T follicular helper cell (primary cell): ENCODE measurements at regions not wholly inside any gene's neighbourhood (a gene's known extent, or its start where the extent isn't known, plus 50 kb on each side); places are given as distances from the start of the nearest gene placed in this dataset.

Experiments used
- DNase-seq: peaks from one replicate; pipeline ENCODE4 v3.0.0-alpha.2; 2020; ENCODE audit warnings: low read depth

DNA sequence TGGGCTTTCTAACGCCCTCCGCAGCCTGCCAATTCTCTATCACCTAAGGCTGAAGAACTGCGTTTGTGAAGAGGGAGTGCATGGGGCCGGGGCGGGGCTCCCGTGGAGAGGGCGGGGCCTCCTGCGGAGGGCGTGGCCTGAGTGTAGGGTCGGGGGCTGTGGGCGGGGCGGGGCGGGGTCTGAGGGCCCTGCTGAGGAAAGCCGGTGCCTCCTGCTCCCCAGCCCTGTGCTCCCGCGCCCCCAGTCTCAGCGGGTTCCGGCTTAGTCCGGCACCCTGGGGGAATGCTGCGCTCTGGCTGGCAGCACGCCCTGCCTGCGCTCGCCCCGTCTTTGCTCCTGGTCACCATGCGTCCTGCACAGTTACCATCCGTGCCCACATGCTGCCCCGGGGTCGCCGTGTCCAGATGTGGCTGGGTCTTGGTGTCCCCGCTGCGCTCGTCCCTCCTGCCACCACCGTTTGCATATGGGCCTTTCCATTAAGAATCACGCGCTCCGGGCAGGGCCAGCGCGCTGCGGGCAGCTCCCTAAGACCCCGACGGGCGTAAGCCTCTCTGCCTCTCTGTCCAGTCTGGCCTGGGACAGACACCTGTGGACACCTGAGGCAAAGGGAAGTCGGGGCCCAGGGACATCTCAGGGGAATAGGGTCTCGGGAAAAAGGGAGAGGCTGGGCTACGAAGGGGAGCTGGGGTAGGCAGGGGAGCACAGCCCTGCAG lies 144.0 kb upstream of the RET start:
- peak; percentile 43 for DNase-seq

GRCh38 chr10:42933448-42934340 lies 143.2 kb upstream of the RET start:
- peak; percentile 27 for DNase-seq

DNA sequence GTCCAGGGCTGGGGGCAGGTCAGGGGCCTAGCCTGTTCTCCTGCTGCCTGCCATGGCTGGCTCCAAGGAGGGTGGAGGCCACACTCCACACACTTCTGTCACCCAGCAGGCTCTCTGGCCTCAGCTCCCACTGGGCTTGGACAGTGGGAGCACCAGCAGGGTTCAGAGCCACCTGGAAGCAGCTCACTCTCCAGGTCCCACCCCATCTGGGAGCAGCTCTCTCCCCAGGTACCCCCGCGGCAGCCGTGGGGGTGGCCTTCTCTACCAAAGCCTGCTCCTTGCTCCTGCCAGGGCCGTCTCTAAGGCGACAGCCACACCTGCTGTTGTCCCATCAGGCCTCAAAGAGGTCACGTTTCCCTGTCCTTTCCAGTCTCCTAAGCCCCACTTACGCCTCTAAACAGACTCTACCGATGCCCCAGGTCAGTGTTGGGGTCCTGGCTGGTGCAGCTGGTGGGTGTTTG lies 142.5 kb upstream of the RET start:
- no peak for DNase-seq

DNA sequence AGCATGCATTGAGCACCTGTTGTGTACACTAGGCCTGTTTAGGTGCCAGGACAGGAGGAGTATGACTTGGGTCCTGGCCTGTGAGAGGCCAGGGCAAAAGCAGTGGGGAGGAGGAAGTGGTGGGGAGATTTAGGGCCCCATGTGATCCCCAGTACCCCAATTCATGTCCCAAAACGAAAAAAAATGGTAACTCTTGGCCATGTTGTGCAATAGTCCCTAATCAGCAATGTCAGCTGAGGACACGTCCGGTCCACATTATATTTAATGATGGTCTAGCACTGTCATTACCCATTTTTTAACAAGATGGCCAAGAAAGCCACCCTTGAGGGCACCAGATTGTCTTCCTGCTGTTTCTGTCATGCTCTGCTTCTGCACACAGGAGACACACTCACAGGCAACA lies 142.0 kb upstream of the RET start:
- no peak for DNase-seq

- DNase-seq: no peak
Observed at GRCh38 chr10:42935466-42935865, 141.4 kb upstream of the RET start.

GRCh38 chr10:42936580-42936979 lies 140.3 kb upstream of the RET start:
- no peak for DNase-seq

- no peak for DNase-seq
Observed at GRCh38 chr10:42937048-42937447, 139.8 kb upstream of the RET start.

- no peak for DNase-seq
Observed at GRCh38 chr10:42937649-42938180, 139.2 kb upstream of the RET start.

- no peak for DNase-seq
Observed at GRCh38 chr10:42938351-42938750, 138.5 kb upstream of the RET start.

DNA sequence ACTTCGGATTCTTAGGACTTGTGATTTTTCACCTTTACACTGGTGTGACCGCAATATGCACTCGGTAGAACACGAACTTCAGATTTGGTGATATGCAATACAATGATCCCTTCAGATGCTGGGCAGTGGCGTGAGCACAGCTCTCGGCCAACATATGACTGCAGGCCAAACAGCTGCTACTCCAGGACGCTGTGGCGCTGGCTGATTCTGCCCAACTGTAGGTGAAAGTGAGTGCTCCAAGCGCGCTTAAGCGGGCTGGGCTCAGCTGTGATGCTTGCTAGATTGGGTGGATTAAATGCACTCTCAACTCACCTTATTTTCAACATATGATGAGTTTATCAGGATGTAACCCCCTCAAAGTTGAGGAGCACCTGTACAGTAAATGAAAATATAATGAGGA lies 137.6 kb upstream of the RET start:
- DNase-seq: no peak

GRCh38 chr10:42939685-42940366 lies 137.0 kb upstream of the RET start:
- no peak for DNase-seq

DNA sequence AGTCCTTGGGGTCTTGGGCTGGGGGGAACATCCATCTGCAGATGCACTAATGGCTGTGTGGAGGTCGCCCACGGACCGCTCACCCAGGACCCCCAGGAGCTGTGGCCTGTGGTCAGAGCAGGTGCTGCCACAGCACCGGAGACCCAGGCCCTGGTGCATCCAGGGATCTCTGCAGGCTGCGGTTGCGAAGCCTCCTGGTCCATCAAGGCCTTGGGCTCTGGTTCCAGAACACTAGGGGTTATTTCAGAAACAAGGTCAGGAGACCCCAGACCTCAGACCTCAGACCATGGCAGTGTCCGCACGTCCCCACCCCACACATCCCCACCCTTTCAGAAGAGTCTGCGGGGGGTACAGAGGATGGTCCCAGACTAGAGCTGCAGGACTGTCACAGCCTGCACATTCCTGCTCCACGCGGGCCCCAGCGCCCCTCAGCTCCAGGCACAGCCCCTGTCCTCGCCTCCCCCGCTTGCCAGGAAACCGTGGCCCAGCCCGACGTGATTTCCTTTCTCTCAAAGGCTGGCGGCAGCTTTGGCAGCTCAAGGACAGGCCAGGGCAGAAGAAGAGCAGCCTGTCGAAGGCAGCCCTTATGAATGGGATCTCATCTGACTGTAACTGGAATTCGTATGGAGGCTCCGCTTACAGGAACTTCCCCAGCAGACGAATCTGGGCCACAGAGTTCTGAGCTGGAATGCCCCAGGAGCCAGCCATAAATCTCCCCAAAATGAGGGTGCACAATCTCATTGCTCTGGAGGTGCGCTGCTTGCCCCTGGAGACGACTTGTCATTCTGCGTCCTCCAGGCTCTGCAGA lies 136.2 kb upstream of the RET start:
- DNase-seq: no peak

- no peak for DNase-seq
Observed at GRCh38 chr10:42941295-42941644, 135.6 kb upstream of the RET start.

DNA sequence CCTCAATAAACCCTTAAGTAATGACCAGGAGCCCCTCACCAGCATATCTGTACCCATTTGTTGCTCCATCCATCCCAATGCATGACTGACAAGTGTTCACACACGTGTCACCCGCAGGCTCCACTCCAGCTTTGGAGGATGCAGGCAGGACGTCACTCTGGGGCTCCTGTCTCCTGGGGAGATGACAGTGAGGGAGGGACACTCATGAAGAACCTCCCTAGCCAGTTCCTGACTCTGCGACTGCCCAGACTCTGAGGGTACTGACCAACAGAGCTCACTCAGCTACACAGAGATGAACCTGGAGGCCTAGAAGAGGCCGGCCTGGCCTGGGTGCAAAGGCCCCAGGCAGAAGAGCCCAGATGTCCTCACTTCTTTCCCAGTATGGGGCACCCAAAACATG lies 135.1 kb upstream of the RET start:
- DNase-seq: no peak

- DNase-seq: no peak
Observed at GRCh38 chr10:42942279-42942950, 134.5 kb upstream of the RET start.

GRCh38 chr10:42943025-42943818 lies 133.6 kb upstream of the RET start:
- DNase-seq: no peak

GRCh38 chr10:42948040-42948439 lies 128.8 kb upstream of the RET start:
- DNase-seq: no peak

- DNase-seq: no peak
Observed at GRCh38 chr10:42949287-42949686, 127.6 kb upstream of the RET start.

DNA sequence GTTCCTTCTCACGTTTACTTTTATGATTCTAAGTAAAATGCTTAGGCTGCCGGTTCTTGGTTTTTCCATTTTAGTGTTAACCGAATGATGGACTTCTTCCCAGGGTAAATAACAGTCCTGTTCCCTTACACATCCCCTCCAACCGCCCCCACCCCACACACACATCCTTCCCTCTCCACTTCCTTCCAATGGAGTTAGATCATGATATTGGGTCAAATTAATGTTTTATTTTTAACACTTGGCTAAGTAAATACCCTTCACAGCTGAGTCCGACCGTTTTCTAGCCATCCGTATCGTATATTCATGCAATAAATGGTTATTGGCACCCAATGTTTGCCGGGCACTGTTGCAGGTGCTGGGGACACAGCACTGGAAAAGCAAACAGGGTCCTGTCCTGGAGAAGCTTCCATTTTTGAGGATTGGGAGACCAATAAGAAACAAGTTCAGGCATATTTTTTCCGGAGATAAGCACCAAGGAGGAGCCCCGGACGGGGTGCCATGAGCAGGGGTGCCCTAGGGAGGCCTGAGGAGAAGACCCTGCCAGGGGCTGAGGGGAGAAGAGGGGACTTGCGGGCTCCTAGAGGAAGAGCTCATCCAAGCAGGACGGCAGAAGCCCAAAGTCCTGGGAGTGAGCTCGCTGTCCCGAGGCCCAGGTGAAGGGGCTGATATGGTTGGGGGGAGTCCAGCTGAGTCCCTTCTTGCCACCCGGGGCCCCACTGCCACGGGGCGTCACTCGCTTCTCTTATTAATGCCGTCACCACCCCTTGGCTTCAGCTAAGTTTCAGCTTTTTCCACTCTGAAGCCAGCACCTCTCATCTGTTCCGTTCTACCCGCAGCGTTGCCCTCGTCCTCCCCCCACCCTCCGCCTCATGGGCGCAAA lies 126.0 kb upstream of the RET start:
- no peak for DNase-seq
